Peyer's patch (tissue), 4 donors: ENCODE measurements at regions not wholly inside any gene's neighbourhood (a gene's known extent, or its start where the extent isn't known, plus 50 kb on each side); places are given as distances from the start of the nearest gene placed in this dataset.

ENCODE experiments used
- DNase-seq, 3 donors: peaks; one replicate each; pipeline ENCODE4 v3.0.0-alpha.2; 2017 to 2019
- H3K27ac ChIP-seq, 4 donors: fragments of 200-600 bp; sonication (generic); one replicate each; pipeline ENCODE4 v1.5.1; 2016 to 2019
- H3K27me3 ChIP-seq, 2 donors: fragments of 200-600 bp; sonication (generic); one replicate each; pipeline ENCODE4 v1.5.1; 2019
- H3K36me3 ChIP-seq, 3 donors: fragments of 200-600 bp; sonication (generic); one replicate each; pipeline ENCODE4 v1.5.1; 2016 to 2019
- H3K4me1 ChIP-seq, 4 donors: fragments of 200-600 bp; sonication (generic); one replicate each; pipeline ENCODE4 v1.5.1; 2016 to 2019
- H3K4me3 ChIP-seq, 4 donors: fragments of 200-600 bp; sonication (generic); 1 replicate in 3 of 4; 2 replicates in 1 of 4; pipeline ENCODE4 v1.5.1; 2016 to 2019; ENCODE audit warnings: mild to moderate bottlenecking in 1 of 4
- H3K9me3 ChIP-seq, 4 donors: fragments of 200-600 bp; sonication (generic); one replicate each; pipeline ENCODE4 v1.5.1; 2016 to 2019; ENCODE audit warnings: mild to moderate bottlenecking in 1 of 4
- CTCF ChIP-seq, 6 experiments: fragments of 450-650 bp in 4 of 6; fragments of 200-600 bp in 2 of 6; sonication (generic) in 1 of 6; IDR thresholded peaks; one replicate each; pipeline ENCODE4 v1.5.1; 2017 to 2019; ENCODE audit warnings: antibody characterized with exemption in 6 of 6, mild to moderate bottlenecking in 3 of 6, moderate library complexity in 1 of 6
- POLR2A ChIP-seq, 2 donors: fragments of 450-650 bp; IDR thresholded peaks; one replicate each; pipeline ENCODE4 v1.5.1; 2017; ENCODE audit warnings: antibody characterized with exemption in 2 of 2, mild to moderate bottlenecking in 2 of 2, moderate library complexity in 2 of 2

DNA sequence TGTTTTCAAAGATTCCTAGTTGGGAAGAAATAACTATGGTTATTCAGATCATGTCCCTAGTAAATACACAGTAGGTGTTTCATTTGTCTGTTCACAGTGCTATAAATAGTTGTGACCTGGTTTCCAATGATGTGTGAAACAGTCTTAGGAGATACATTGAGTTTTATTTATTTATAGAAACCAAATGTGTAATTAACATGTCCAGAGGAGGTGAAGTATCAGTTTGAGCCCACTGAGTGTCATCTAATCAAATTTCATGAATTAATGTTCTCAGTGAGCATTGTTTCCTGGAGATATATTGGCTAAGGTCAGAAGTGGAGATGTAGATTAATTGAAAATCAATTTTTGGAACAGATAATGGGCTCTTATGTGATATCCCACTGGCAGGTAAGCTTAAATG, 996.3 kb downstream of the FSTL5 start:
- Histone ChIP-seq H3K4me1 (no peaks in the 10 kb centered on the region), H3K27ac (no peak overlapping the region), H3K9me3 (no peaks in the 10 kb centered on the region), H3K4me3 (no peak overlapping the region), H3K27me3 (no peaks in the 10 kb centered on the region), H3K36me3 (no peaks in the 10 kb centered on the region)
- DNase-seq = no peak
- TF ChIP-seq POLR2A (IDR thresholded peaks at IDR 0.05) (no peak), CTCF (IDR thresholded peaks at IDR 0.05) (no peak)

DNA sequence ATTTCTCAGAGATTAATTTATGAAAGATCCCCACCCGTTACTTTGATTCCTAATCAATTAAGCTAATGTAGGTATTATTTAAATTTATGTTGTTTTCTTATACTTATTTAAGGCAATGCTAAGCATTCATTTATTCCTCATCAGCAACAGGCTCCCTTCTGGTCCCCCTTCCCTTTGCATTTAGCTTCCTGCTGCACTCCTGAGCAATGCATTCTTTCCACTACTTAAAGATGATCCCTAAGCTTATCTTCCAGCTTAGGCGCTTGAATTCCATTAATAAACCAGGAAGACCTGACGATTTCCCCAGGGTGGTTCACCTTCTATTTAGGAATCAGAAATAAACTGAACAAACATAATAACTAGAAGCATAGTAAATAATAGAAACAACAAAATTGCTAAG, 1003.1 kb downstream of the FSTL5 start:
- no peak for TF ChIP-seq POLR2A (IDR thresholded peaks at IDR 0.05)
- no peak for TF ChIP-seq CTCF (IDR thresholded peaks at IDR 0.05)
- H3K4me3 ChIP-seq = no peak overlapping the region
- no peak overlapping the region for H3K27ac ChIP-seq
- no peaks in the 10 kb centered on the region for H3K36me3 ChIP-seq
- no peaks in the 10 kb centered on the region for H3K4me1 ChIP-seq
- DNase-seq = no peak
- H3K27me3 ChIP-seq = no peaks in the 10 kb centered on the region
- no peaks in the 10 kb centered on the region for H3K9me3 ChIP-seq

DNA sequence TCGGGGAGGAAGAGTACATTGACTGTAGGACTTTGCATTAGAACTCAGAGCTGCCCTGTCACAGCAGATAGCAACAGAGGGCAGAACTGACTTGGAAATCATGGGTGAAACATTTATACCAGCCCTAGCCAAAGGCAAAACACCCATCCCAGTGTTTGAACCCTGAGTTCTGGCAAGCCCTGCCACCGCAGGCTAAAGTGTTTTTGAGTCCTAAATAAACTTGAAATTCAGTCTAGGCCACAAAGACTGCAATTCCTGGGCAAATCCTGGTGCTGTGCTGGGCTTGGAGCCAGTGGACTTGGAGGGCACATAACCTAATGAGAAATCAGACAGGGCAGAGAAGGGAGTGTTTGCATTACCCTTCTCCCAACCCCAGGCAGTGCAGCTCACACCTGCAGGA, 1015.7 kb downstream of the FSTL5 start:
- Histone ChIP-seq H3K36me3 (no peaks in the 10 kb centered on the region), H3K4me1 (no peaks in the 10 kb centered on the region), H3K4me3 (no peak overlapping the region), H3K27ac (no peak overlapping the region), H3K9me3 (no peaks in the 10 kb centered on the region), H3K27me3 (no peaks in the 10 kb centered on the region)
- TF ChIP-seq CTCF (IDR thresholded peaks at IDR 0.05) = no peak
- no peak for TF ChIP-seq POLR2A (IDR thresholded peaks at IDR 0.05)
- DNase-seq = no peak

DNA sequence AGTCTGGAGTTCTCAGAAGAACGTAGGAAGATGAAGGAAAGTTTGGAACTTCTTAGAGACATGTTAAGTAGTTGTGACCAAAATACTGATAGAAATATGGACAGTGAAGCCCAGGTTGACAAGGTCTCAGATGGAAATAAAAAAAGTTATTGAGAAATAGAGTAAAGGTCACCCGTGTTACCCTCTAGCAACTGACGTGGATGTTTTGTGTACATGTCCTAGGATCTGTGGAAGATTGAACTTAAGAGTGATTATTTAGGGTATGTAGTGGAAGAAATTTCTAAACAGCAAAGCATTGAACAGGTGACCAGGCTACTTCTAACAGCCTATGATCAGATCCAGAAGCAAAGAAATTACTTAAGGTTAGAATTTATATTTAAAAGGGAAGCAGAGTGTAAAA, 1020.4 kb downstream of the FSTL5 start:
- no peaks in the 10 kb centered on the region for H3K36me3 ChIP-seq
- H3K27ac ChIP-seq = no peak overlapping the region
- no peaks in the 10 kb centered on the region for H3K4me1 ChIP-seq
- TF ChIP-seq POLR2A (IDR thresholded peaks at IDR 0.05) (no peak), CTCF (IDR thresholded peaks at IDR 0.05) (no peak)
- H3K27me3 ChIP-seq = no peaks in the 10 kb centered on the region
- H3K4me3 ChIP-seq = no peak overlapping the region
- no peaks in the 10 kb centered on the region for H3K9me3 ChIP-seq
- DNase-seq = no peak

GRCh38 chr4:161134795-161135194, 1029.0 kb downstream of the FSTL5 start:
- Histone ChIP-seq H3K4me3 (no peak overlapping the region), H3K27me3 (no peaks in the 10 kb centered on the region), H3K27ac (no peak overlapping the region), H3K9me3 (peaks cover 0 to 9% (median 0%) of the 10 kb centered on the region in 4 donors), H3K36me3 (no peaks in the 10 kb centered on the region), H3K4me1 (no peaks in the 10 kb centered on the region)
- no peak for DNase-seq
- no peak for TF ChIP-seq CTCF (IDR thresholded peaks at IDR 0.05)
- no peak for TF ChIP-seq POLR2A (IDR thresholded peaks at IDR 0.05)

DNA sequence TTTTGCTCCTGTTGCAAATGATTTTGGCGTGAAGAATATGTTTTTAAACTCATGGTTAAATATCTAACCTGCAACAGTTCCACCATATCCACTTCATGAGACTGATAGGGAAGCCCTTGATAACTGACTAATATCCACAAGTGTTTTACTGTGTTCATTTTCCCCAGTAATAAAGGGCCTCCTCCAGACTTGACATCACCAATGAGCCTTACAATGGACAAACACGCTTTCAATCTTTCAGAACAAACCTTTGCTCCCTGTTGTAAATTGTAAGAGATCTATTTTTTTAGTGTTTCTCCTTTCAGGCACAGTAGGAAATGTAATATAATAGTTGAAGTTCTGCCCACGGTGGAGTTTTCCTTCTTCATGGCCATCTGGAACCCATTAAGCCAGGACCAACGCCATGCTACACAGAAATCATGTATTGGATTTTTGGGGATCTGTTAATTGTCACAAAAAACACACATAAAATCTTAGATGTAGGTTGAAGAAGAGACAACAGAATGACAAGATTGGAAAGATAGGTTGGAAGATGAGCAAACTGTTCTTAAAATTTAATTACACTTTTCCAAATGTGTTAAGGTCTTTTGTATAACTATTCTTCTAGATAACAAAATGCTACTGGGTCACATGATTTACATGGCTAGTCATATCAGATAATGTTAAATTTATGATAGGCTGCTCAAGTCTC, 1030.1 kb downstream of the FSTL5 start:
- H3K4me1 ChIP-seq = no peaks in the 10 kb centered on the region
- H3K27me3 ChIP-seq = no peaks in the 10 kb centered on the region
- H3K4me3 ChIP-seq = no peak overlapping the region
- no peak for DNase-seq
- no peak overlapping the region for H3K27ac ChIP-seq
- peaks cover 0 to 9% (median 0%) of the 10 kb centered on the region in 4 donors for H3K9me3 ChIP-seq
- no peaks in the 10 kb centered on the region for H3K36me3 ChIP-seq
- TF ChIP-seq POLR2A (IDR thresholded peaks at IDR 0.05) = no peak
- no peak for TF ChIP-seq CTCF (IDR thresholded peaks at IDR 0.05)
